Right kidney (tissue), 1 donor: ENCODE measurements at regions not wholly inside any gene's neighbourhood (a gene's known extent, or its start where the extent isn't known, plus 50 kb on each side); places are given as distances from the start of the nearest gene placed in this dataset.
A peak's percentile ranks its signal among the peaks of the same experiment; 100 is the strongest.

Experiments used
- DNase-seq: peaks from one replicate; pipeline ENCODE4 v3.0.0-alpha.2; 2016

- DNase-seq = no peak
Observed at GRCh38 chr7:26093023-26093422, 59.0 kb upstream of the NFE2L3 start.

- no peak for DNase-seq
Observed at GRCh38 chr7:26096136-26096535, 55.9 kb upstream of the NFE2L3 start.

GRCh38 chr7:26097837-26098668 is 53.9 kb upstream of the NFE2L3 start:
- DNase-seq = no peak

GRCh38 chr7:26099236-26099635 is 52.8 kb upstream of the NFE2L3 start:
- no peak for DNase-seq

- DNase-seq = no peak
Observed at GRCh38 chr7:26100406-26101339, 51.3 kb upstream of the NFE2L3 start.

GRCh38 chr7:26101361-26102151 is 50.4 kb upstream of the NFE2L3 start:
- DNase-seq = peak; percentile 71

GRCh38 chr7:26102176-26102575 is 49.8 kb upstream of the NFE2L3 start:
- no peak for DNase-seq
